NCI-H446 treated with DMSO at 0.1 percent for 48 hours (cell line): ENCODE measurements at regions not wholly inside any gene's neighbourhood (a gene's known extent, or its start where the extent isn't known, plus 50 kb on each side); places are given as distances from the start of the nearest gene placed in this dataset.
A peak's percentile ranks its signal among the peaks of the same experiment; 100 is the strongest.

ENCODE experiments used
- DNase-seq: peaks from one replicate; lab custom pipeline; 2025; lab: John Stamatoyannopoulos, UW

DNA sequence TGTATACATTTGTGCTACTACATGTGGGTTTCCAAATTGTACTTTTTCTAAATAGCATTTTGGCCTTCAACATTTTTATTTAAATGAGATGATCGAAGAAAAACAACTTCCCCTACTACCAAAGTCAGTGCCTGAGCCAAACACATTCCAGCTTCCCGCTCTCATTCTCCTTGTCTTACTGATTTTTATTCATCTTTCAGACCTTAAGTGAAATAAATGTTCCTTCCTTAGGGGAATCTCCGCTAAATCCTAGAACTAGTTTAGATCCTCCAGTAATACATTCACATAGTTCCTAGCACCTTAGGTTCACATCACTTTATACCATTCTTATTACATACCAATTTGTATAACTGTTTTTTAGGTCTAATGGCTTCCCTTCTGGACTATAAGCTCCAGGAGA, 122.3 kb upstream of the COL3A1 start:
- DNase-seq: no peak

DNA sequence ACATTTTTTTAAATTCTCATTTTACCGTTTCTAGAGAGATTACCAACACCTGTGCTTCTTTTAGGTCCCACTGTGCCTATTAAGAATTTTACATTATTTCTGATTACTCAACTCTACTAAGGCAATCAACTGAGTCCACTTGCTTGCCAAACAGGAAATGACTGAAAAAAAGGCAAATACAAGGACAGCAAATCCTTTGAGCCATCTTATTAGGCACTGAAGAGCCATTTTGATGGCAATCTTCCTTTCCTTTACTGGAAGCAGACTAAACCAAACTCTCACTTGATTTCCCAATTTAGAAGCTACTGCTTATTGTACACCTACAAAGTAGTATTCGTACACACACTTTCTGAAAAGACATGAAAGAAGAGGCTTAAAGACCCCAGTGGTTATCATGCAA, 121.4 kb upstream of the COL3A1 start:
- DNase-seq: peak; percentile 6

DNA sequence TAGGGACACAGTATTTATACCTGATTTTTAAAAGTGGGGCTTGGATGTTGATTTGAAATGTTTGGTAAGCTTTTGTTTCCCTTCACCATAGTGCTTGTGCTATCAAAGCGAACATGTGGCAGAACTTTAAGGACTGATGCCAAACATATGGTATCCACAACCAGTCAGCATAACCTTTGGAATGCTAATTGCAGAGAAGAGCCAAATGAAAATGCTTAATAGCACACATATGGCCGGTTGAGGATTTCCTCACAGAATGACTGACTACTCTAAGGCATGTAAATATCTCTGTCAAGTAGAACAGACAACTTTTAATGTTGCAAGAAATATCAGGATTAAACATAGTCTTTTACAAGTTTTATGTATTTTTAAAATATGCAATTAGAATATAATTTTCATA, 120.9 kb upstream of the COL3A1 start:
- DNase-seq: peak; percentile 86

DNA sequence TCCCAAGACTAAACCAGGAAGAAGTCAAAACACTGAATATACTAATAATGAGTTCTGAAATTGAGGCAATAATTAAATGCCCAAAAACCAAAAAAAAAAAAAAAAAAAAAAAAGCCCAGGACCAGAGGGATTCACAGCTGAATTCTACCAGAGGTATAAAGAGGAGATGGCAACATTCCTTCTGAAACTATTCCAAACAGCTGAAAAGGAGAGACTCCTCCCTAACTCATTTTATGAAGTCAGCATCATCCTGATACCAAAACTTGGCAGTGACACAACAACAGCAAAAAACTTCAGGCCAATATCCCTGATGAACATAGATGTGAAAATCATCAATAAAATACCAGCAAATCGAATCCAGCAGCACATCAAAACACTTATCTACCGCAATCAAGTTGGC, 108.5 kb upstream of the COL3A1 start:
- no peak for DNase-seq

DNA sequence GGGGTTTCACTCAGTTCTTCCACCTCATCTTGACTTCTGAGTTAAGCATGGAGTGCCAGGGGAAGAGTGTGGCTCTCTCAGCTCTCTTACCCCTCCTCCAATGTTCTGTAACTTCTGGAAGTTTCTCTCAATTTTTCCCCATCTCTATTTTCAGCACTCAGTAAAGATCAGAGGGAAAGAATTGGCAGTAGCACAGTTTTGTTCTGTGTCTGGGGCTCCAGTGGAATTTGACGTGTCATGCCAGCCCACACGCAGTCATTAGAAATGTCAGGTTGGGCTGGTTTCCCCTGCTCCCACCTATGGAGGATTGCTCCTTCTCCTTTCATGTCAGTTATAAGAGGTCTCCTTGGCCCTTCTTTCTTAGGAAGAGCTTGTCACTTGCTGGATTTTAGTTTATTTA, 104.6 kb upstream of the COL3A1 start:
- DNase-seq: no peak

DNA sequence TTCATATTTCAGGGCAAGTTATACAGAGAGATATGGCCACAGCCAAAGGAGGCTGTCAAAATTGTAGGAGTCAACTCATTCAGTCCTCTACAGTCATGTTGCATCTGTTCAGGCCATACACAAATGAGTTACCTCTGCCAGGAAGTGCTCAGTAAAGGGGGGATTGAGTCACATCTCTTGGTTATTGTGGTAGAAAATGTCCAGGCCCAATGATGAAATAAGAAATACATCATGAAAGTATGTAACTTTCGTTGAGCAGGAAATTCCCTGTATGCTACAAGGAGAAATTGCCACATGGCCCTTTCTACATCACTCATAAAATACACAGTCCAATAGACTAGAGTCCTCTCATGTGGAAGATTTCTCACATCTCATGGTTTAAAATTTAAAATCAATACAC, 103.9 kb upstream of the COL3A1 start:
- no peak for DNase-seq

DNA sequence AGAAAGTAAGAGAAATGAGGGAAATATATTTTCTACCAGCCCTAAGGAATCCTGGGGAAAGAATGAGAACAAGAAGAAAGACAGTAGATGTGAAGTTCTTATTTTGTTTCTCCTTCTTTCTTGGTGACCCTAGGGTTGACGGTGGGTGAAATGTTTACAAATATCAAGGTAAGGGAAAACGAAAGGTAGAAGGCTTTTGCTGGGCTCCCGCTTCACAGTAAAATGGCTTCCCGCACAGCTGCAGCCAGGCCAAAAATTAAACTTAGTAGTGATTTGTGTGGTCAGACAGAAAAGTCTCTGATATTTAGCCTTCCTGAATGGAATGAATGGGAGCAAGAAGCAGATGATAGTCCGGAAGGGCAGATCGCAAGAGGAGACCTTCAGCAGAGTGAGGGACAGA, 99.1 kb upstream of the COL3A1 start:
- no peak for DNase-seq

DNA sequence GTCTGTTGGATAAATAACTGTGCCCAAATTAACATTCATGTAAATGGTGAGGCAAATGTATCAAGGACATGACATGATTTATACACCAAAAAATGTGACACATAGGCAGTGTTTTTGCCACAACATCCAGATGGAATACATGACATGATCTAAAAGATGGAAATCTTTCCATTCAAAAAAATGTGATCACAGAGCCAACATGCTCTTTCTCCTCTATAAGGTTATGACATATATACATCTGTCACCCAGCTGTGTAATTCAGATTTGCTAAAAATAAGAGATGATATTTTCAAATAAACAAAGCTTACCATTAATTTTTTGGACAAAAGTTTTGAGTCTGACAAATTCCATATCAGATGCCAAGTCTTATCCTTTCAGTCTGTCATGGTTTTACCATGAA, 95.5 kb upstream of the COL3A1 start:
- no peak for DNase-seq

DNA sequence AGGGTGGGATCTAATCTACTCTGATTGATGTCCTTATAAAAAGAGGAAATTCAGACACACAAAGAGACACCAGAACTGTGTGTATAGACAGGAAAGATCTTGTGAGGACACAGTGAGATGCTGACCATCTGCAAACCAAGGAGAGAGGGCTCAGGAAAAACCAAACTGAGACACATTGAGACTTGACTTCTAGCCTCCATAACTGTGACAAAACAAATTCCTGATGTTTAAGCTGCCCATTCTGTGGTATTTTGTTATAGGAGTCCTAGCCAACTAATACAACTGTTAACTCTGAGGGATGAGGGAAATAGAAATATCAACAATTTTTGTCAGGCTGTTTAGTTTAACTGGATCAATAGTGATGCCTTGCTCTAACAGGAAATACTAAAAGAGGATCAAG, 93.4 kb upstream of the COL3A1 start:
- DNase-seq: no peak

DNA sequence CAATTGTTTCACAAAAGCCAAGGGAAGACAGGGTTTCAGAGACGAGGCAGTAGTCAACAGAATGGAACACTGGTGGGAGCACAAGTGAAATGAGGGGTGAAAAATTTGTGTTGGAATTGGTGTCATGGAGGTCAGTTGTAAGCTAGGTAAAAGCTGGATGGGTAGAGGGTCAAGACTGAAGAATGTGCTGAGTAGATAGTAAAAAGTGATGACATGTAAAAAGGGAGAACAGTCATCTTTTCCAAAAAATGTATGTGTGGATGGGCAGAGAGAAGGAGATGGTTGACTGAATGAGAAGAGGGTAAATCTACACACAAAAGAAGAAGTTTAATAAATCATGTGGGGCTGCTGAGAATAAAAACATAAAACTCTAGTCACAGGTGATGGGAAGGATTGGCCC, 92.7 kb upstream of the COL3A1 start:
- no peak for DNase-seq

DNA sequence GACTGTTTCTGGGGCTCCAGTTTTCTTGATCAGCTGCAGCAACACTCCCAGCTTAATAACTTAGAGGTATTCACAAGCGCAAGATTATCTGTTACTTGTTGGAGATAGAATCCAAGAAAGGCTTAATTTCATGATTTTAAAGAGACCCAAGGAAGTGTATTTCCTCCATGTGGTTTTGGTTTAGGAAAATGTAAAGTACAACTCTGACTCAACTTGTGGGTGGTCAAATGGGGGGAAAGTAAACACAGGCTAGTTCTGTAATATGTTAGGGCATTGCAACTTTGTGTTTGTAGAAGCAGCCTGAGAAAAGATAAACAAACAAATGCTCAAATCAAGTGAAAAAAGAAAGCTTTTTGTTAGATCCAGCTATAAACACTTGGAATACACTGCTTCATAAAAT, 90.1 kb upstream of the COL3A1 start:
- no peak for DNase-seq

DNA sequence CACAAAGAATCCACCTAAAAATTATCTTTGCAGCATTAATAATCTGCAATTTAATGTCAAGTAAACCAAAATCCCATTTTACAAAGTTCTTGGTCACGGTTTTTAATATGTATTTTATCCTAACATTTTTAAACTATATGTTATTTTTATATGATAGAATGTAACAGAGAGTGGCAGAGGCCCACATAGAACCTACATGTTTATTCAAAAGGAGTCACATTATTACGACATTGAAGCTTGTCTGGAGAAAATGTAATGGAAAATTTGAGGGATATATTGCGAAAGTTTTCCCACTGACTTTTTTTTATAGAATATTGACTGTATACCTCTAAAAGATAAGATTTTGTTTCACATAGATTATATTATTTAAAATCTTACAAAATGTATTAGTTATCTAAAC, 89.7 kb upstream of the COL3A1 start:
- DNase-seq: no peak

DNA sequence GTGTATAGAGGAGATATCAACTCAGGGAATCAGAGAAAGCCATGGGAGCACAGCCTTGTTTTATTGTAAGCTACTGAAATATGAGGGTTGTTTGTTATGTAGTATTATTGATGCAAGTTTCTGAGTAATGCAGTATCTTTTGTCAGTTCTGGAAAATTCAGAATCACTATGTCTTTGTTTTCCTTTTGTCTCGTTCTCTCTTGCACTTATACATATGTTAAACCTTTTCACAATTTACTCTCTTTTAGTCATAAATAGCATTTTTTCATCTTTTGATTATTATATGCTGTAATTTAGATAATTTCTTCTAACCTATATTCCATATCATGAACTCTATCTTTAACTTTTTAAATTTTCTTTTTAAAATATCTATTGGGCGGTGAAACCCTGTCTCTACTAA, 85.0 kb upstream of the COL3A1 start:
- no peak for DNase-seq

DNA sequence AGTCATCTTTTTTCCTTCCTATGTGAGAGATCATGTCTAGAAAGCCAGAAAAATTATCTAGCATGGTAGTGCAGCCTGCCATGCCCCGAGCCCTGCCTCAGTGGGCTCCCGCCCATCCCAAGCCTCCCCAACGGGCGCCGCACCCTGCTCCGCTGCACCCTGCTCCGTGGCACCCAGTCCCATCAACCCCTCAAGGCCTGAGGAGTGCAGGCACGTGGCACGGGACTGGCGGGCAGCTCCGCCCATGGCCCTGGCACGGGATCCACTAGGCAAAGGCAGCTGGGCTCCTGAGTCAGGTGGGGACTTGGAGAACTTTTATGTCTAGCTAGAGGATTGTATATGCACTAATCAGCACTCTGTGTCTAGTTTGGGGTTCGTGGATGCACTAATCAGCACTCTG, 83.4 kb upstream of the COL3A1 start:
- no peak for DNase-seq

DNA sequence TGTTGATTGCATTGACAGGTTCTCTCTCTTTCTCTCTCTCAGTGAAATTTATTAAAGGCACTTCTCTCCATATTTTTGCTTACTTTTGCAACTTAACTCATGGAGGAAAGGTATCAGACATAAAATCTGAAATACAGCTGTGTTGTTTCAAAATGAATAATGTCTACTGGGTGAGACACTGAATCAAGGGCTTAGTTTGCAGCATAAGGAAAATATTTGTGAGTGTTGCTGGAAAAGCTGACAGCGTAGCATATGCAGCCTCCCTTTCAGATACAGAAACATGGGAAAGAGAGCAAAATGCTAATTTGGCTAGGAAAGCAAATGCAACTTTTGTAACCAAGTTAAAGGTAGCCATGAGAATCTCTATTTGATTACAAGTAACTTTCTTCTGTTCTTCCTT, 81.5 kb upstream of the COL3A1 start:
- DNase-seq: no peak

DNA sequence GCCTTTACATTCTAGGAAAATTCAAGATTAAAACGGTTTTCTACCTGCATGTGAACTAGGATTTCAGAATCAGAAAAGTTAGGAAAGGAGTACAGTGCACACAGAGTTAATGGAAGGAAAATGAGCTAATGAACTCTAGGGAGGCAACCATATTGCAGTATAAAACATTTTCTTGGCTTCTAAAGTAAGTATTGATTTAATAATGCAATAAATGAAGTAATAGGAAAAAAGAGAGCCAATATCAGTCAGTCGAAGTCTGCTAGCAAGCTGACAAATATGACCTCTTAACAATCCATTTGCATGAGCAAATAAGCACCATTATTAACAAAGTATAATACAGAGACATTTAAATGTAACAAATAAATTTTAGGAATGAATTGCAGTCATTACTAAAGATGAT, 80.2 kb upstream of the COL3A1 start:
- no peak for DNase-seq

DNA sequence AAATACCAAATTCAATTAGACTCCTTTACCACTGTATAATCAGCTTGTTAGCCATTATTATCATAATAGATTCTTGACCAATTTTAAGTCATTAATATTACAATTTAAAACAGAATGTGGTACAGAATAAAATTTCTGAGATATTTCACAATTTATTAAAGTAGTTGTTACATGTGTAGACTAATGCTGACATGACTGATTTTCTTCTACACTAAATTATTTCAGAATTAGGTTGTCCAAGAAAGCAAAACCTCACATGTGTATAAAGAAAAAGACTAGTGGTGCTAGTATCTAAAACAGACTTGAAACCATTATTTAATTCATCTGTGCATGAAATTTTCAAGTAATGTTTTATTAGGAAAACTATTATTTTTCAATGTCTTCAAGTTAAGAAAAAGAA, 79.2 kb upstream of the COL3A1 start:
- DNase-seq: no peak

DNA sequence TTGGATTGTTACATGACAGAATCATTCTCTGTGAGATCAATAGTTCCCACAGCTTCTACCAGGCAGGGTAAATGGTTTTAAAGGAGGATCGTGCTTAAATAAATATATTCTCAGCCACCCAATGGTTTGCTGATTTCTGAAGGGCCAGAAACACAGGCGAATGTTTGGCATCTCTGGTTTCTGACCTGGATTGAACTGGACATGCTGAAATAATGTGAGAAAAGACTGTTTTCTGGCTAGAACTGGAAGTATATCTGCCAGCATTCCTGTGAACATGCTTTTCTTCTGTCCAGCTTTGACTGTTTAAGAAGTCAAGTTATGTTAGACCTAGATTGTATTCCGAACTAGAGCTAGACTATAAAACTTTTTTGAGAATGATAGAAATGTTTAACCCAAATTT, 77.1 kb upstream of the COL3A1 start:
- DNase-seq: no peak

DNA sequence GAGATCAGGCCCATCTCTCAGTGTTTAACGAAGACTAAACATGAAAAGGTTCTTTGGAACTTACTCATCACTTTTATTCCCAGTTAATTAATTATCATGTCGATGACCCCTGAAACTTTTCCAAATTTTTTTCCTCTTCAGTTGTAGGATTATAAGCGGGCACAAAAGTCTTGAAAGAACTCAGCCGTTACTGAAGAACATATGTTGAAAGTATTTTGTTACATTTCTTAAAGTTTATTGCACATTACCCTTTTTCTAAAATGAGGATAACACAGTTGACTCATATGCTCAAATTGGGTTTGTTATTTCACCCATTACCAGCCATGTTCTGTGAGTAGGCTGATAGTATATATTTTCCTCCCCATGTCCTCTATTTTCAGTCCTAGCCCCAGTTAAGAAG, 75.9 kb upstream of the COL3A1 start:
- no peak for DNase-seq

DNA sequence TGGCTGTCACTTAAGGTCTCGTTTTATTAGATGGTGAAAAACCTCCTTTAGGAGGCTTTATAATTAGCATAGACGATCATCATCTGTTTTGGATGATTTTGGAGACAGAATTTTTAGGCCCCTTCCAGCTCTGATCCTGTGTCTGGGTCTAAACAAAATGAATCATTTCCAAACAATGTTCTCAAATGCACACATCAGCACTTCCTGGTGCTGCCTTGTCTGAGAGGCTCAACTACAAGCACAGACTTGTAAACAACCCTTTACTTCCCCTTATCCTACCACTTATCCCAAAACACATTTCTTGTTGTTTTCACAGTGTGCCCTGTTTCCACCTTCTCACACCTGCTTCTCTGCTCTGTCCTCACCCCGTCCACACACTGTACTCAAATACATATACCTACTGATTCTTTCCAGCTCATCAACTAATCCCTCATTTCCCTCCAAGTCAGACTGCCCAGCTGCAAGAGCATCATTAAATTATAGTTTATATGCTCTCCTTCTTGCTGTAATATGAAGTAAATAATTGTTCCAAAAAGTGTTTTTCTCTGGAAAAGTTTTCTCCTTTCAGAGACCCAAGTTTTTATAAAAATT, 71.2 kb upstream of the COL3A1 start:
- DNase-seq: no peak

DNA sequence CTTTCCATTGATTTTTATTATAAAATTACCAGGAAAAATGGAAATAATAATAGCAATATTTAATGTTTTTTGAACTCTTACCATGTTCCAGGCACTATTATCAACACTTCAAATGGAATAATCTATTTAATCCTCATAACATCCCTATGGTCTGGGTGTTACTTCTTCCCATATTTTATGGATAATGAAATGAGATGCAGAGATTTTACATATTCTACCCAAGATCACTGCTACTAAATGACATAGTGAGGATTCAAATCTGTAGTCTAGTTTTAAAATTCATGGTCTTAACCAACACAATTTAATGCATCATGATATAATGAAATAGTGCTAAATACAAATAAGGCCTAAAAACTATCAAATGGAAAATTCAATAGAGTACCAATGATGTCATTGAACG, 70.4 kb upstream of the COL3A1 start:
- DNase-seq: no peak

DNA sequence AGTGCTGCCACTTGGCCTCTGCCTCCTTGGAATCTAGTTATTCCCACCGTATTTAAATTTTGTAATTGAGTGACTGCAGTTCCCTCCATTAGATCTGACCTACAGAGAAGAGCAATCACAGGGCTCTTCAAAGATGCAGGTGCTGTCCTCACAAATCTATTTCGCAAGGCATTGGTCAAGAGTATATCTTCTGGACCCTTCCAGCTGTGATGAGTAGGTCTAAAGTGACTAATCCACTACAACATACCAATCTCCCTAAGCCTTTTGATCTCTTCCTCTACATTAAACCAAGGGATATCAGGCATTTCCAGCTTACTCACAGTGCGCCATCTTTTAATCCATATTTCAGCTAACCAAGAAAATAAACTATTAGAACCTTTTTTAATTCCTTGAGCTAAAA, 65.1 kb upstream of the COL3A1 start:
- DNase-seq: no peak

DNA sequence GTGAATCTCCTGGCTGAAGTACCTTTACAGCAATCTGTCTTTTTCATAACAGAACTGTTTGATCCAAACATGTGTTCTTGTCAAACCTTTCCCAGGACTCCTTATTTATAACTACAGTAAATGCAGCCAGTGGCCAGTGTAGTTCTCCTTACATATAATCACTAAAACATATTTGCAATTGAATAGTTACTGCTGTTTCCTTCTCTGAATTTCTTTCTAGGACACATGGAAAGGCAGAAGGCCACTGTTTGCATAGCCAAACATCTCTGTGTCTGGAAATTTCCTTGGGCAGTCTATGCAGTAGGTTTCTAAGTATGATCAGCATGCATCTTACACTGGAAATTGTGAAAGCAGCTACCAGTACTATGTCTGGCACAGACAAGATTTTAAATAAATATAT, 57.4 kb upstream of the COL3A1 start:
- DNase-seq: no peak

DNA sequence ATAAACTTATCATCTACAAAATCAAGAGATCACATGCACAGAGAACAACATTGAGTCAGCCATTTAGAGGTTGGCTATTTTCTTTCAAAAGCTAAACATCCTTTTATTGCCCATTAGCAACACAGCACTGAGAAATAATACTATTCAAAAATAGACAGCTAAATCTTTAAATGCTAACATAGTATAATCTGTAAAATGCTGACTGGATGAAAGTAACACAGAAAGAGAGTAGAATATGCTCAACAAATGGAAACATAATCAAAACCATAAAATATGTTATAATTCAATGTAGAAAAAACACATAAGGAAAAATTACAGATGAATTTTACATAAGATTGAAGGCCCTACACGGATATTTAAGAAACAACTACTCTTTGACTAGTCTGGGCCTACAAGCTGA, 56.5 kb upstream of the COL3A1 start:
- DNase-seq: no peak

DNA sequence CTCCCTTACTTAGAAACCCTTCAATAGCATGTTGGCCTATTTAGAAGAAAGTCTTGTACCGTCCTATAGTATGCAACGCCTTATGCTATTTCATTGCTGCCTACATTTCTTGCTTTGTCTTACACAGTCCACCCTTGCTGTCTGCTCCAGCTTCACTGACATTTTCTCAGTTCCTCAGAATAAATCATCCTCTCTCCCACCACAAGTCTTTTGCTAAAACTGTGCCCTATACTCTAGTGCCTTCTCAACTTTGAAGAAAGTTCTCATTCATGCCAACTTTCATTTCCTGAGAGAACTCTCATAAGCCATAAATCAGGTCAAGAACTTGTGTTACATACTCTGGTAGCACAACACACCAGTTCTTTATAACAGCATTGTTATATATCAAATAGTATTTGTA, 54.3 kb upstream of the COL3A1 start:
- no peak for DNase-seq
